SU-DHL-6 (cell line): ENCODE measurements at regions not wholly inside any gene's neighbourhood (a gene's known extent, or its start where the extent isn't known, plus 50 kb on each side); places are given as distances from the start of the nearest gene placed in this dataset.

Source experiments
- H2AFZ ChIP-seq: fragments of 200-600 bp; sonication (generic); 2 replicates; pipeline ENCODE4 v1.6.1; 2014; ENCODE audit warnings: low read depth, mild to moderate bottlenecking, moderate library complexity, mixed read lengths, antibody characterized with exemption, low read length; ENCODE audit not compliant: severe bottlenecking
- H3F3A ChIP-seq: fragments of 200-600 bp; shearing (Covaris generic); 2 replicates; pipeline ENCODE4 v1.6.0; 2016; ENCODE audit warnings: antibody characterized with exemption, mild to moderate bottlenecking; ENCODE audit not compliant: insufficient read depth
- H3K27ac ChIP-seq: fragments of 200-600 bp; sonication (generic); 2 replicates; pipeline ENCODE4 v1.5.1; 2016; ENCODE audit warnings: low read depth, mild to moderate bottlenecking, low read length, moderate library complexity, mixed read lengths
- H3K27me3 ChIP-seq: fragments of 200-600 bp; sonication (generic), shearing (Covaris generic); 2 replicates; pipeline ENCODE4 v1.6.0; 2014; ENCODE audit warnings: mild to moderate bottlenecking, low read length
- H3K36me3 ChIP-seq: fragments of 200-600 bp; sonication (generic); 2 replicates; pipeline ENCODE4 v1.6.1; 2014; ENCODE audit warnings: mild to moderate bottlenecking, low read length, mixed read lengths
- H3K4me2 ChIP-seq: fragments of 300-600, 200-600 bp; shearing (Covaris generic), sonication (generic); 2 replicates; pipeline ENCODE4 v1.6.0; 2014; ENCODE audit warnings: low read length, low read depth, mild to moderate bottlenecking; ENCODE audit not compliant: poor library complexity, severe bottlenecking
- H3K4me3 ChIP-seq: fragments of 200-600 bp; sonication (generic); 2 replicates; pipeline ENCODE4 v1.5.1; 2014; ENCODE audit warnings: antibody characterized with exemption, low read length, mild to moderate bottlenecking, mixed read lengths; ENCODE audit not compliant: insufficient read depth, poor library complexity, severe bottlenecking
- H3K79me2 ChIP-seq: fragments of 200-600 bp; sonication (generic); 2 replicates; pipeline ENCODE4 v1.6.1; 2014; ENCODE audit warnings: mild to moderate bottlenecking, low read length, moderate library complexity; ENCODE audit not compliant: insufficient read depth
- H3K9ac ChIP-seq: fragments of 200-600 bp; sonication (generic); 2 replicates; pipeline ENCODE4 v1.7.0; 2014; ENCODE audit warnings: mild to moderate bottlenecking, low read length
- H3K9me2 ChIP-seq: fragments of 200-600 bp; sonication (generic); replicated peaks from 2 replicates; pipeline ENCODE4 v1.6.1; 2014; ENCODE audit warnings: low read length; ENCODE audit not compliant: insufficient read depth
- H3K9me3 ChIP-seq: fragments of 200-600 bp; sonication (generic); 2 replicates; pipeline ENCODE4 v1.6.1; 2014; ENCODE audit warnings: low read length, mixed read lengths; ENCODE audit not compliant: insufficient read depth
- H4K20me1 ChIP-seq: fragments of 200-600 bp; sonication (generic); 2 replicates; pipeline ENCODE4 v1.6.1; 2014; ENCODE audit warnings: low read depth, mild to moderate bottlenecking, antibody characterized with exemption, low read length, moderate library complexity, mixed read lengths
- CTCF ChIP-seq: fragments of 200-600 bp; sonication (generic); IDR thresholded peaks from one replicate; pipeline ENCODE4 v1.5.1; 2017; ENCODE audit warnings: antibody characterized with exemption, mild to moderate bottlenecking, low read length, moderate library complexity; ENCODE audit not compliant: insufficient read depth, poor library complexity, severe bottlenecking
- EZH2phosphoT487 ChIP-seq: fragments of 200-600 bp; sonication (generic), shearing (Covaris generic); conservative IDR thresholded peaks from 2 replicates; pipeline ENCODE4 v1.6.1; 2018; ENCODE audit warnings: mild to moderate bottlenecking, antibody characterized with exemption, low read length, moderate library complexity, mixed read lengths

DNA sequence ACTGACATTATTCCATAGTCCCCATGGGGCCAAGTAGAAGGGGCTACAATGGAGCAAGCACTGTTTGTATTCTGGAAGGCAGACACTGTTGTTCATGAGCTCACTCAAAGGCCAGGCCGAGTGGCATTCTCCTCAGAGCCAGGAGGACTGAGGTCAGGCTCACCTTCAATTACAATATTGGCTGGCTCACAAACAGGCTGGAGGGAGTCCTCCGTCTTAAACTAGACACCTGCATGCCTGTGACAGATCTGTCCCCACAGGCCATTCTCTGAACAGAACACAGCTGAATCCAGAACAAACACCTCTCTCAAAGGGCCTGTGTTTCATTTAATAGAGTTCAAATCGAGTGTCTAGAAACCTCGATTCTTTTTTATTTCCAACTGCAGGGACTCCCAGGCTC lies 347.4 kb upstream of the PPP2R3A start:
- no peak for TF ChIP-seq CTCF
- no peak for TF ChIP-seq EZH2phosphoT487
- Histone ChIP-seq H3K4me2 (no peak overlapping the region), H3K9me3 (no peaks in the 10 kb centered on the region), H4K20me1 (no peaks in the 10 kb centered on the region), H3K27me3 (no peaks in the 10 kb centered on the region), H3K79me2 (no peaks in the 10 kb centered on the region), H3F3A (no peaks in the 10 kb centered on the region), H3K27ac (no peak overlapping the region), H3K36me3 (no peaks in the 10 kb centered on the region), H3K4me3 (no peak overlapping the region), H3K9me2 (no peaks in the 10 kb centered on the region), H2AFZ (no peak overlapping the region), H3K9ac (no peak overlapping the region)

DNA sequence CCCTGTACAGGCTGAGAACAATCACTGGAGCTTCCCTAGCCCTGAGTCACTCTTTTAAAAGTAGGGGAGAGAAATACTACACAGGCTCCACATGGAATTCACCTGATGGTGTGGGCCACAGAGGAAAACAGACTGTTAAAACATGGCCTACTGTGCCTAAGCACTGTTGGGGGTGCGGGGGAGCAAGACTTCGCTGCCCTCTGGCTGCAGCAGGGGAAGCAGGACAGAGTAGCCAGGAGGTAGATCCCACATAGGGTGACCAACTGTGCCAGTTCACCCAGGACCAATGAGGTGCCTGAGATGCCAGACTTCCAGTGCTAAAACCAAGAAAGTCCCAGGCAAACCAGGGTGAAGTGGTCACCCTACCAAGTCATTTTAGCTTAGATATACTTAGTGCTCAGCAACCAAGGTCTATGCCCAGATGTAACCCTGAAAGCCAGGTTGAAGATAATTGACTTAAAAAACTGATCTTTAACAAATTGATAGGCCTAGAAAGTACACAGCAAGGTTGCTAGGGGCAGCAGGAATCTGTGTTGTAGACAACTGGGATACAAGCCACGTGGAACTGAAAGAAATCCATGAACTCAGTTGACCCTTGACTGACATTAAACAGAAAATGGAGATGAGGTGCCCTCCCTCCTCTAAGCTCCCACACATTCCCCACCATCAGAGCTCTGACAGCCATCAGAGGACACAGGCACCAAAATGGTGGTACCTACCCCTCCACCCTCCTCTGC lies 344.2 kb upstream of the PPP2R3A start:
- TF ChIP-seq CTCF, result no peak
- TF ChIP-seq EZH2phosphoT487, result no peak
- H3K9me2 ChIP-seq, result no peaks in the 10 kb centered on the region
- H3K27me3 ChIP-seq, result no peaks in the 10 kb centered on the region
- no peak overlapping the region for H2AFZ ChIP-seq
- no peak overlapping the region for H3K27ac ChIP-seq
- H3K36me3 ChIP-seq, result no peaks in the 10 kb centered on the region
- H3K4me2 ChIP-seq, result no peak overlapping the region
- no peaks in the 10 kb centered on the region for H3F3A ChIP-seq
- no peak overlapping the region for H3K4me3 ChIP-seq
- no peaks in the 10 kb centered on the region for H3K79me2 ChIP-seq
- H3K9ac ChIP-seq, result no peak overlapping the region
- no peaks in the 10 kb centered on the region for H3K9me3 ChIP-seq
- no peaks in the 10 kb centered on the region for H4K20me1 ChIP-seq

DNA sequence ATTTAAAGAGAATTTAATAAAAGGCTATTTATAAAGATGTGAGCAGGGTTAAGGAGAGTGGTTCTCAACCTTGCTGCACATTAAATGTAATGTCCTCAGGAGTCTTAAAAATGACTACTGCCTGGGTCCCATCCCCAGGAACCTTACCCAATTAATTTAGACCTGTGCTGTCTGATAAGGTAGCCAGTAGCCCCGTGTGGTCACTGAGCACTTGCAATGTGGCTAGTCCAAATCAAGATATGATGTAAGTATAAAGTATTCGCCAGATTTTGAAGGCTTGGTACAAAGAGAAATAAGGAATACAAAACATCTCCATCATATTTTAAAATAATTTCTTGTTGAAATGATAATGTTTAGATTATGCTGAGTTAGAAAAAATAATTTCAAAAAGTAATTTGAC lies 343.3 kb upstream of the PPP2R3A start:
- H3K79me2 ChIP-seq, result no peaks in the 10 kb centered on the region
- H3K36me3 ChIP-seq, result no peaks in the 10 kb centered on the region
- H3F3A ChIP-seq, result no peaks in the 10 kb centered on the region
- no peak overlapping the region for H2AFZ ChIP-seq
- no peak overlapping the region for H3K4me3 ChIP-seq
- H4K20me1 ChIP-seq, result no peaks in the 10 kb centered on the region
- no peak overlapping the region for H3K4me2 ChIP-seq
- H3K9me2 ChIP-seq, result no peaks in the 10 kb centered on the region
- H3K9me3 ChIP-seq, result no peaks in the 10 kb centered on the region
- TF ChIP-seq CTCF (no peak), EZH2phosphoT487 (no peak)
- no peak overlapping the region for H3K27ac ChIP-seq
- no peak overlapping the region for H3K9ac ChIP-seq
- no peaks in the 10 kb centered on the region for H3K27me3 ChIP-seq
